HCT116 (cell line): ENCODE measurements at regions not wholly inside any gene's neighbourhood (a gene's known extent, or its start where the extent isn't known, plus 50 kb on each side); places are given as distances from the start of the nearest gene placed in this dataset.

Experiments used
- ATAC-seq: fragments of 200-7000 bp; cut with Tn5 transposase; 2 replicates; pipeline ENCODE4 v1.9.1; 2020; ENCODE audit warnings: mild to moderate bottlenecking, moderate library complexity
- BruUV-seq: library from RNA; stranded (reverse); fragments of 400-500 nt; replicated peaks from 2 replicates; lab custom pipeline; 2021; lab: Mats Ljungman, UMichigan
- CTCF ChIA-PET: fragments of 300-600 bp; sonication (Branson Sonifier 250); formaldehyde crosslinking; loops from one replicate; lab custom pipeline; 2021; ENCODE audit warnings: antibody characterized with exemption; lab: Charles Lee
- POLR2A ChIA-PET: fragments of 300-600, 350-600 bp; sonication (Branson Sonifier 250); formaldehyde crosslinking; loops from one replicate; lab custom pipeline; 2021; ENCODE audit warnings: antibody characterized with exemption; lab: Charles Lee
- RAD21 ChIA-PET, 2 experiments: fragments of 300-600 bp; sonication (Branson Sonifier 250); formaldehyde crosslinking; loops; one replicate each; lab custom pipeline; 2023; ENCODE audit warnings: low total read pairs in 2 of 2; ENCODE audit not compliant: uncharacterized antibody in 2 of 2, unreplicated experiment in 2 of 2, low non-redundant PET in 1 of 2; lab: Charles Lee
- DNase-seq: peaks from one replicate; pipeline ENCODE4 v3.0.0-alpha.2; 2010; ENCODE audit warnings: low read depth, low spot score
- H2AFZ ChIP-seq: fragments of 200-600 bp; shearing (Covaris generic), sonication (generic); 2 replicates; pipeline ENCODE4 v1.6.1; 2017; ENCODE audit warnings: low read depth, mixed run types, mixed read lengths, antibody characterized with exemption, low read length; ENCODE audit not compliant: poor library complexity, severe bottlenecking
- H3K27ac ChIP-seq: 2 replicates; pipeline ENCODE4 v1.5.1; 2012; ENCODE audit warnings: low read depth, low read length
- H3K27me3 ChIP-seq: fragments of 200-600 bp; sonication (generic); 2 replicates; pipeline ENCODE4 v1.6.1; 2016; ENCODE audit warnings: mixed run types, low read length, mixed read lengths; ENCODE audit not compliant: insufficient read depth
- H3K36me3 ChIP-seq, 2 experiments: fragments of 200-500 bp in 1 of 2; fragments of 200-600 bp in 1 of 2; sonication (Bioruptor generic) in 1 of 2; sonication (generic) in 1 of 2; 2 replicates each; pipeline versions ENCODE4 v1.5.1 to v1.6.1; 2014 to 2016; ENCODE audit warnings: low read length in 2 of 2, inconsistent platforms in 1 of 2, mixed read lengths in 1 of 2, mixed run types in 1 of 2; ENCODE audit not compliant: insufficient read depth in 2 of 2, control insufficient read depth in 1 of 2
- H3K4me1 ChIP-seq, 2 experiments: fragments of 200-600 bp in 1 of 2; sonication (generic) in 1 of 2; 2 replicates each; pipeline versions ENCODE4 v1.5.1 to v1.6.1; 2012 to 2017; ENCODE audit warnings: low read length in 2 of 2, inconsistent platforms in 1 of 2, mild to moderate bottlenecking in 1 of 2, mixed read lengths in 1 of 2, mixed run types in 1 of 2, moderate library complexity in 1 of 2; ENCODE audit not compliant: insufficient read depth in 2 of 2, control insufficient read depth in 1 of 2
- H3K4me2 ChIP-seq: fragments of 200-600 bp; sonication (generic); 2 replicates; pipeline ENCODE4 v1.6.1; 2017; ENCODE audit warnings: mixed run types, low read length, mixed read lengths
- H3K4me3 ChIP-seq, 2 experiments: fragments of 200-600 bp in 1 of 2; sonication (generic) in 1 of 2; replicated peaks in 1 of 2; 2 replicates each; pipeline ENCODE4 v1.5.1; 2011 to 2016; ENCODE audit warnings: low read length in 2 of 2, control low read depth in 1 of 2, low read depth in 1 of 2, mild to moderate bottlenecking in 1 of 2, mixed read lengths in 1 of 2, mixed run types in 1 of 2
- H3K79me2 ChIP-seq: fragments of 200-600 bp; sonication (generic); 2 replicates; pipeline ENCODE4 v1.6.1; 2017; ENCODE audit warnings: mild to moderate bottlenecking, mixed run types, low read length, moderate library complexity, mixed read lengths; ENCODE audit not compliant: insufficient read depth
- H3K9ac ChIP-seq: fragments of 200-600 bp; sonication (generic); 2 replicates; pipeline ENCODE4 v1.6.1; 2016; ENCODE audit warnings: low read length, mixed read lengths
- H3K9me2 ChIP-seq: fragments of 200-600 bp; sonication (generic), shearing (Covaris generic); 2 replicates; pipeline ENCODE4 v1.6.1; 2017; ENCODE audit warnings: mixed run types, mild to moderate bottlenecking, moderate library complexity; ENCODE audit not compliant: insufficient read depth
- H3K9me3 ChIP-seq, 2 experiments: fragments of 200-500 bp in 1 of 2; fragments of 200-600 bp in 1 of 2; sonication (Bioruptor generic) in 1 of 2; sonication (generic) in 1 of 2; 2 replicates each; pipeline ENCODE4 v1.6.1; 2014 to 2017; ENCODE audit warnings: low read length in 2 of 2, mixed read lengths in 2 of 2, inconsistent platforms in 1 of 2, low read depth in 1 of 2, mild to moderate bottlenecking in 1 of 2, mixed run types in 1 of 2, moderate library complexity in 1 of 2; ENCODE audit not compliant: control insufficient read depth in 1 of 2, insufficient read depth in 1 of 2
- H4K20me1 ChIP-seq: fragments of 200-600 bp; sonication (generic), shearing (Covaris generic); 2 replicates; pipeline ENCODE4 v1.6.1; 2017; ENCODE audit warnings: mixed run types, mild to moderate bottlenecking, moderate library complexity; ENCODE audit not compliant: insufficient read depth
- CBX3 ChIP-seq: IDR thresholded peaks from 2 replicates; pipeline ENCODE4 v1.6.1; 2012; ENCODE audit warnings: low read depth
- CEBPB ChIP-seq: IDR thresholded peaks from 2 replicates; pipeline ENCODE4 v1.6.1; 2012; ENCODE audit warnings: low read depth
- EGR1 ChIP-seq: IDR thresholded peaks from 2 replicates; pipeline ENCODE4 v1.6.1; 2012; ENCODE audit warnings: low read depth
- ELF1 ChIP-seq: IDR thresholded peaks from 2 replicates; pipeline ENCODE4 v1.6.1; 2012; ENCODE audit warnings: low read depth, borderline replicate concordance
- EZH2 ChIP-seq: fragments of 200-600 bp; sonication (generic); IDR thresholded peaks from 2 replicates; pipeline ENCODE4 v1.6.1; 2017; ENCODE audit warnings: antibody characterized with exemption, mixed run types
- EZH2phosphoT487 ChIP-seq: fragments of 200-600 bp; IDR thresholded peaks from 2 replicates; pipeline ENCODE4 v1.6.1; 2018; ENCODE audit warnings: antibody characterized with exemption, borderline replicate concordance
- FOSL1 ChIP-seq: IDR thresholded peaks from 2 replicates; pipeline ENCODE4 v1.6.1; 2012; ENCODE audit warnings: low read depth
- JUND ChIP-seq: IDR thresholded peaks from 2 replicates; pipeline ENCODE4 v1.6.1; 2012
- POLR2A ChIP-seq: IDR thresholded peaks from 2 replicates; pipeline ENCODE4 v1.7.0; 2011; ENCODE audit warnings: borderline replicate concordance; ENCODE audit not compliant: insufficient read depth, insufficient read length; ENCODE audit errors: extremely low read depth
- RAD21 ChIP-seq: IDR thresholded peaks from 2 replicates; pipeline ENCODE4 v1.6.1; 2012; ENCODE audit warnings: low read depth, mild to moderate bottlenecking
- SP1 ChIP-seq: IDR thresholded peaks from 2 replicates; pipeline ENCODE4 v1.6.1; 2012; ENCODE audit warnings: low read depth
- TCF7L2 ChIP-seq: IDR thresholded peaks from 2 replicates; pipeline ENCODE4 v1.7.0; 2011; ENCODE audit warnings: borderline replicate concordance, inconsistent platforms; ENCODE audit not compliant: insufficient read depth, insufficient read length; ENCODE audit errors: extremely low read depth
- ZNF274 ChIP-seq: fragments of 200-500 bp; sonication (Bioruptor generic); IDR thresholded peaks from 2 replicates; pipeline ENCODE4 v1.6.1; 2014; ENCODE audit warnings: mild to moderate bottlenecking, low read depth, low read length, inconsistent platforms
- intact Hi-C: fragments of 100-400 bp; cut with micrococcal nuclease; formaldehyde crosslinking; loops from 2 replicates; pipeline ENCODE4 v1.10.0; 2022
- TF ChIP-seq, protein P1 (sequence below), 3 experiments: fragments of 200-600 bp in 1 of 3; sonication (generic) in 1 of 3; IDR thresholded peaks in 2 of 3; conservative IDR thresholded peaks in 1 of 3; 2 replicates each; pipeline ENCODE4 v1.5.1; 2012 to 2017; ENCODE audit warnings: low read depth in 2 of 3, low read length in 2 of 3, antibody characterized with exemption in 1 of 3, borderline replicate concordance in 1 of 3, control low read depth in 1 of 3, mild to moderate bottlenecking in 1 of 3, mixed read lengths in 1 of 3, mixed run types in 1 of 3, moderate library complexity in 1 of 3; ENCODE audit not compliant: insufficient read depth in 1 of 3
- TF ChIP-seq, protein P2 (sequence below): IDR thresholded peaks from 2 replicates; pipeline ENCODE4 v1.6.1; 2012
- TF ChIP-seq, protein P3 (sequence below): IDR thresholded peaks from 2 replicates; pipeline ENCODE4 v1.6.1; 2012

DNA sequence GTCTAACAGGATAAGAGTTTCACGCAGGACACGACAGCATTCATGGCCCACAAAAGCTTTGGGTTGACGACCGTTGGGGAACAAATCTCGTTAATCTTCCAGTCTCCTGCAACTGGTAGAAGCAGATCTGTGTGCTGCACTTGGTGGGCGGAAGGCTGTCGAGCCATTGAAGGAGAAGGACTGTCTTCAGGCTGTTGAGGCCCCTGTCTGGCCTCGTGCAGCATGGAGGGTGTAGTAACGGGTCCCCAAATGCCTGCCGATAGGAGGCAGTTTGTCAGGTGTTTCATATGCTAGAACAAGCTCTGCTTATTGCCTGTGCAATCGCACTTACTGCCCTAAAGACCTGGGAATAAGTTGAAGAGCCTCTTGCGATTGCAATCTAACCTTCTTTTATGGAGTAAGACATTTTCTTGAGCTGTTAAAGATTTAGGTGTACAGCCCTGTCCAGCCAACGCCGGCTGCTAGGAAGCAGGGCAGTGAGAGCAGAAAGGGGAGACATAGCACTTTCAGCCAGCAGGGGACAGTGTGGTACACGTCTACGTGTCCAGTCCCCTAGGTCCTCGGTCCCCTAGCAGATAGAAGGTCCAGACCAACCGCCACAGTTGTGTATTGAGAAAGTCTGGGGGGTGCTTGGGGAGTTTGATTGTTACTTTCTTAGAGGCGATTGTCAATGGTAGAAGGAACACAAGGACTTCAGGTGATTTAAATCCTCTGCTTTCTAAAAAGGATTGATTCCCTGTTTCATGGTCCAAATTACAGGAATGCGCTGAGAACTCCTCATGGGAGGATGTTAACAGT, 102.3 kb upstream of the TMPRSS2 start:
- Histone ChIP-seq H3K4me3 (no peak overlapping the region), H3K27me3 (no peaks in the 10 kb centered on the region), H2AFZ (no peak overlapping the region), H3K4me1 (peaks cover 10 to 12% of the 10 kb centered on the region in 2 experiments; a peak in 3 of 4 replicates), H3K9me3 (no peaks in the 10 kb centered on the region)
- intact Hi-C loops = loop anchor here (1.0 to 5.0 kb wide), 3 partner anchors 327 to 837 kb away; no protein-coding TSS in a partner anchor
- ChIA-PET POLR2A (no interaction called here), CTCF (interaction anchor here (0.9 to 5.2 kb wide), 3 partner anchors 168 to 507 kb away, joined by 4 to 82 read pairs (median 4); no protein-coding TSS in a partner anchor)
- BruUV-seq = no TSS peak
- DNase-seq = peak; percentile 48
- TF ChIP-seq, protein P1, sequence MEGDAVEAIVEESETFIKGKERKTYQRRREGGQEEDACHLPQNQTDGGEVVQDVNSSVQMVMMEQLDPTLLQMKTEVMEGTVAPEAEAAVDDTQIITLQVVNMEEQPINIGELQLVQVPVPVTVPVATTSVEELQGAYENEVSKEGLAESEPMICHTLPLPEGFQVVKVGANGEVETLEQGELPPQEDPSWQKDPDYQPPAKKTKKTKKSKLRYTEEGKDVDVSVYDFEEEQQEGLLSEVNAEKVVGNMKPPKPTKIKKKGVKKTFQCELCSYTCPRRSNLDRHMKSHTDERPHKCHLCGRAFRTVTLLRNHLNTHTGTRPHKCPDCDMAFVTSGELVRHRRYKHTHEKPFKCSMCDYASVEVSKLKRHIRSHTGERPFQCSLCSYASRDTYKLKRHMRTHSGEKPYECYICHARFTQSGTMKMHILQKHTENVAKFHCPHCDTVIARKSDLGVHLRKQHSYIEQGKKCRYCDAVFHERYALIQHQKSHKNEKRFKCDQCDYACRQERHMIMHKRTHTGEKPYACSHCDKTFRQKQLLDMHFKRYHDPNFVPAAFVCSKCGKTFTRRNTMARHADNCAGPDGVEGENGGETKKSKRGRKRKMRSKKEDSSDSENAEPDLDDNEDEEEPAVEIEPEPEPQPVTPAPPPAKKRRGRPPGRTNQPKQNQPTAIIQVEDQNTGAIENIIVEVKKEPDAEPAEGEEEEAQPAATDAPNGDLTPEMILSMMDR (IDR thresholded peaks at IDR 0.05 in 2 of 3, conservative IDR thresholded peaks at IDR 0.05 in 1 of 3; ENCODE audit: borderline replicate concordance in 1 of 3, insufficient read depth in 1 of 3, low read depth in 2 of 3, low read length in 2 of 3) = peak; percentile 53 to 95 (median 93)
- TF ChIP-seq RAD21 (peak; percentile 67), TCF7L2 (no peak)
- TF ChIP-seq, all 23 proteins: peak for 2
- H3K9me2 ChIP-seq = no peaks in the 10 kb centered on the region
- peak; percentile 66 for ATAC-seq
- RAD21 ChIA-PET = no interaction called here
- no peak overlapping the region for H3K27ac ChIP-seq
- H3K79me2 ChIP-seq = no peaks in the 10 kb centered on the region
- H3K9ac ChIP-seq = no peak overlapping the region
- no peak overlapping the region for H3K4me2 ChIP-seq
- no peaks in the 10 kb centered on the region for H4K20me1 ChIP-seq
- no peaks in the 10 kb centered on the region for H3K36me3 ChIP-seq

DNA sequence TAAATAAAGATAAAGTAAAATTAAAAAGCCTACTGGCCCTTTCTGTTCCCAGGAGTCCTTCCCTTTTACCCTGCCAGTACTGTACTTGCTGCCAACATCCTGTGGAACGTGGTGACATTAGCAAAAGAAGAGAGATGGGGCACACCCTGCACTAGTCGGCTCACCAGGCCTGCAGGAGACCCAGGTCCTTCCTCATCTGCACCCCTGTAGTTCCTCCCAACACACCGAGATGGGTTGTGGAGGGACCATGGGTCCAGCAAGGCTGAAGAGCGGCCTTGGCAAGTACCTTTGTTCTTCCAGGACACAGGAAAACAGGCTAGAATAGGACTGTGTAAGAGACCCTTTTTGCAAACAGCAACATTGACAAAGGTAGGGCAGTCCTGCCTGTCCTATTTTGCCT, 98.7 kb upstream of the TMPRSS2 start:
- ChIA-PET CTCF (no interaction called here), POLR2A (no interaction called here), RAD21 (no interaction called here)
- H3K79me2 ChIP-seq = no peaks in the 10 kb centered on the region
- no peaks in the 10 kb centered on the region for H3K27me3 ChIP-seq
- no peaks in the 10 kb centered on the region for H3K4me1 ChIP-seq
- H3K4me3 ChIP-seq = no peak overlapping the region
- H3K9me3 ChIP-seq = no peaks in the 10 kb centered on the region
- no peak overlapping the region for H2AFZ ChIP-seq
- H3K4me2 ChIP-seq = no peak overlapping the region
- no peak overlapping the region for H3K27ac ChIP-seq
- no peak for DNase-seq
- no peaks in the 10 kb centered on the region for H3K36me3 ChIP-seq
- no peak for ATAC-seq
- H3K9ac ChIP-seq = no peak overlapping the region
- intact Hi-C loops = no loop called here
- no TSS peak for BruUV-seq
- no peaks in the 10 kb centered on the region for H4K20me1 ChIP-seq
- no peaks in the 10 kb centered on the region for H3K9me2 ChIP-seq
- TF ChIP-seq ELF1 = no peak
- TF ChIP-seq ZNF274 = no peak
- TF ChIP-seq POLR2A = no peak
- TF ChIP-seq, protein P2, sequence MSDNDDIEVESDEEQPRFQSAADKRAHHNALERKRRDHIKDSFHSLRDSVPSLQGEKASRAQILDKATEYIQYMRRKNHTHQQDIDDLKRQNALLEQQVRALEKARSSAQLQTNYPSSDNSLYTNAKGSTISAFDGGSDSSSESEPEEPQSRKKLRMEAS = no peak
- TF ChIP-seq FOSL1 = no peak
- TF ChIP-seq EGR1 = no peak
- no peak for TF ChIP-seq SP1
- no peak for TF ChIP-seq CEBPB
- no peak for TF ChIP-seq JUND
- no peak for TF ChIP-seq EZH2phosphoT487
- TF ChIP-seq CBX3 = no peak
- TF ChIP-seq EZH2 = no peak
- TF ChIP-seq, protein P3, sequence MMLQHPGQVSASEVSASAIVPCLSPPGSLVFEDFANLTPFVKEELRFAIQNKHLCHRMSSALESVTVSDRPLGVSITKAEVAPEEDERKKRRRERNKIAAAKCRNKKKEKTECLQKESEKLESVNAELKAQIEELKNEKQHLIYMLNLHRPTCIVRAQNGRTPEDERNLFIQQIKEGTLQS = no peak
